Right atrium auricular region (tissue), 2 donors: ENCODE measurements at regions not wholly inside any gene's neighbourhood (a gene's known extent, or its start where the extent isn't known, plus 50 kb on each side); places are given as distances from the start of the nearest gene placed in this dataset.

Source experiments
- DNase-seq: peaks from one replicate; pipeline ENCODE4 v3.0.0-alpha.2; 2019; ENCODE audit warnings: low spot score
- H3K27ac ChIP-seq, 2 donors: fragments of 200-600 bp; sonication (generic); 1 replicate in 1 of 2; 2 replicates in 1 of 2; pipeline ENCODE4 v1.5.1; 2016 to 2019
- H3K27me3 ChIP-seq, 2 donors: fragments of 200-600 bp; sonication (generic); one replicate each; pipeline versions ENCODE4 v1.5.1 to v1.6.0; 2017 to 2019
- H3K36me3 ChIP-seq: fragments of 200-600 bp; sonication (generic); one replicate; pipeline ENCODE4 v1.5.1; 2016
- H3K4me1 ChIP-seq, 2 donors: fragments of 200-600 bp; sonication (generic); one replicate each; pipeline versions ENCODE4 v1.5.1 to v1.6.0; 2017 to 2019
- H3K4me3 ChIP-seq, 2 donors: fragments of 200-600 bp; sonication (generic); 1 replicate in 1 of 2; 2 replicates in 1 of 2; pipeline ENCODE4 v1.5.1; 2017 to 2019; ENCODE audit warnings: mild to moderate bottlenecking in 1 of 2, moderate library complexity in 1 of 2
- H3K9me3 ChIP-seq, 2 donors: fragments of 200-600 bp; sonication (generic); one replicate each; pipeline ENCODE4 v1.5.1; 2019
- TF ChIP-seq, protein P1 (sequence below), 2 donors: fragments of 200-600 bp; sonication (generic); IDR thresholded peaks; one replicate each; pipeline ENCODE4 v1.5.1; 2019; ENCODE audit warnings: antibody characterized with exemption in 2 of 2

- no peak for DNase-seq
- H3K4me1 ChIP-seq = no peaks in the 10 kb centered on the region
- no peaks in the 10 kb centered on the region for H3K36me3 ChIP-seq
- no peak overlapping the region for H3K4me3 ChIP-seq
- no peaks in the 10 kb centered on the region for H3K9me3 ChIP-seq
- no peaks in the 10 kb centered on the region for H3K27me3 ChIP-seq
- TF ChIP-seq, protein P1, sequence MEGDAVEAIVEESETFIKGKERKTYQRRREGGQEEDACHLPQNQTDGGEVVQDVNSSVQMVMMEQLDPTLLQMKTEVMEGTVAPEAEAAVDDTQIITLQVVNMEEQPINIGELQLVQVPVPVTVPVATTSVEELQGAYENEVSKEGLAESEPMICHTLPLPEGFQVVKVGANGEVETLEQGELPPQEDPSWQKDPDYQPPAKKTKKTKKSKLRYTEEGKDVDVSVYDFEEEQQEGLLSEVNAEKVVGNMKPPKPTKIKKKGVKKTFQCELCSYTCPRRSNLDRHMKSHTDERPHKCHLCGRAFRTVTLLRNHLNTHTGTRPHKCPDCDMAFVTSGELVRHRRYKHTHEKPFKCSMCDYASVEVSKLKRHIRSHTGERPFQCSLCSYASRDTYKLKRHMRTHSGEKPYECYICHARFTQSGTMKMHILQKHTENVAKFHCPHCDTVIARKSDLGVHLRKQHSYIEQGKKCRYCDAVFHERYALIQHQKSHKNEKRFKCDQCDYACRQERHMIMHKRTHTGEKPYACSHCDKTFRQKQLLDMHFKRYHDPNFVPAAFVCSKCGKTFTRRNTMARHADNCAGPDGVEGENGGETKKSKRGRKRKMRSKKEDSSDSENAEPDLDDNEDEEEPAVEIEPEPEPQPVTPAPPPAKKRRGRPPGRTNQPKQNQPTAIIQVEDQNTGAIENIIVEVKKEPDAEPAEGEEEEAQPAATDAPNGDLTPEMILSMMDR (IDR thresholded peaks at IDR 0.05) = no peak
- no peak overlapping the region for H3K27ac ChIP-seq
These were observed 661.7 kb upstream of the FAM241A start for GRCh38 chr4:111483375-111484169.

GRCh38 chr4:111492496-111492895 lies 652.8 kb upstream of the FAM241A start:
- no peaks in the 10 kb centered on the region for H3K4me1 ChIP-seq
- no peak for DNase-seq
- TF ChIP-seq, protein P1 (IDR thresholded peaks at IDR 0.05) = no peak
- no peaks in the 10 kb centered on the region for H3K27me3 ChIP-seq
- H3K27ac ChIP-seq = no peak overlapping the region
- H3K9me3 ChIP-seq = no peaks in the 10 kb centered on the region
- no peaks in the 10 kb centered on the region for H3K36me3 ChIP-seq
- H3K4me3 ChIP-seq = no peak overlapping the region

DNA sequence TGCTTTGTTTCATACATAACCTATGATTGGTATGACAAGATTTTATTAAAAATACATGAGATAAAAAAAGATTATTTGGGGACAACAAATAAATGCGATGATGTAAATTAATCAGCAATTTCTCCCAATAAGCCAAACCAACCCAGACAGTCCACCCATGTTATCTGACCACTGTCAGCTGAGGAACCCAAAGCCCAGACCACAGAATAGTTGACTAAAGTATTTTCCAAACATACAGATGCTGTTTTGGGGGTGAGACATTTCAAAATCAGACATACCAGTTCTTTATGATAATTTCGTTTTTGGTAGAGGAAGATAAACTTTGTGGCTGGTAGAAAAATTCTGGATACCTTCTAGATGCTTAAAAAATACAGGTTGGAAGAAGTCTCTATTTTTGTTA lies 650.8 kb upstream of the FAM241A start:
- Histone ChIP-seq H3K27ac (no peak overlapping the region), H3K36me3 (no peaks in the 10 kb centered on the region), H3K4me3 (no peak overlapping the region), H3K27me3 (no peaks in the 10 kb centered on the region), H3K4me1 (no peaks in the 10 kb centered on the region), H3K9me3 (no peaks in the 10 kb centered on the region)
- TF ChIP-seq, protein P1 (IDR thresholded peaks at IDR 0.05) = no peak
- no peak for DNase-seq

DNA sequence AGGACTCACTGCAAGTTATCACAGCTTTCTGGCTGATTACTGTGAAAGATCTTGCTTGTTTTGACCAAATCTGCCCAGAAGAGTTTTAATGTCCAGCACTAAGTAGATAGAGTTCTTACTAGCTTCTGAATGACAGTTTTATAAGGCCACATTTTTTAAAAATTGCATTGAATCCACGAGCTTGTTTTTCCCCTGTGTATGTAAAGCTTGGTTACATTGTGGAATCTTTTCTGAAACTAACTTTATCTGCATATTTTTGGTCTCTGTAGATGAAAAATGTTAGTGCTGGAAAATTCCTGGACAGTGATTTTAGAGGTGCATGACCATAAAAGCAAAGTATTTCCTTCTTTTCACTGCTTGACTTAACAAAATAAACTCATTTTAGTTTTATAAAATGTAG lies 650.3 kb upstream of the FAM241A start:
- Histone ChIP-seq H3K36me3 (no peaks in the 10 kb centered on the region), H3K9me3 (no peaks in the 10 kb centered on the region), H3K27me3 (no peaks in the 10 kb centered on the region), H3K27ac (no peak overlapping the region), H3K4me3 (no peak overlapping the region), H3K4me1 (no peaks in the 10 kb centered on the region)
- TF ChIP-seq, protein P1 (IDR thresholded peaks at IDR 0.05) = no peak
- no peak for DNase-seq

- H3K4me1 ChIP-seq = no peaks in the 10 kb centered on the region
- no peak for DNase-seq
- no peak overlapping the region for H3K4me3 ChIP-seq
- no peak overlapping the region for H3K27ac ChIP-seq
- no peaks in the 10 kb centered on the region for H3K36me3 ChIP-seq
- TF ChIP-seq, protein P1 (IDR thresholded peaks at IDR 0.05) = no peak
- H3K9me3 ChIP-seq = no peaks in the 10 kb centered on the region
- H3K27me3 ChIP-seq = peaks cover 0 to 2% of the 10 kb centered on the region in 2 donors
These were observed 646.0 kb upstream of the FAM241A start for GRCh38 chr4:111499291-111499690.

GRCh38 chr4:111499706-111500105 lies 645.5 kb upstream of the FAM241A start:
- Histone ChIP-seq H3K36me3 (no peaks in the 10 kb centered on the region), H3K27me3 (peaks cover 0 to 2% of the 10 kb centered on the region in 2 donors), H3K9me3 (no peaks in the 10 kb centered on the region), H3K4me1 (no peaks in the 10 kb centered on the region), H3K27ac (no peak overlapping the region), H3K4me3 (no peak overlapping the region)
- TF ChIP-seq, protein P1 (IDR thresholded peaks at IDR 0.05) = no peak
- DNase-seq = no peak
